IPS-NIHi7 (cell line): ENCODE measurements at regions not wholly inside any gene's neighbourhood (a gene's known extent, or its start where the extent isn't known, plus 50 kb on each side); places are given as distances from the start of the nearest gene placed in this dataset.

Experiments
- DNase-seq: peaks from one replicate; pipeline ENCODE4 v3.0.0; 2012; ENCODE audit warnings: mixed read lengths; ENCODE audit errors: extremely low spot score

DNA sequence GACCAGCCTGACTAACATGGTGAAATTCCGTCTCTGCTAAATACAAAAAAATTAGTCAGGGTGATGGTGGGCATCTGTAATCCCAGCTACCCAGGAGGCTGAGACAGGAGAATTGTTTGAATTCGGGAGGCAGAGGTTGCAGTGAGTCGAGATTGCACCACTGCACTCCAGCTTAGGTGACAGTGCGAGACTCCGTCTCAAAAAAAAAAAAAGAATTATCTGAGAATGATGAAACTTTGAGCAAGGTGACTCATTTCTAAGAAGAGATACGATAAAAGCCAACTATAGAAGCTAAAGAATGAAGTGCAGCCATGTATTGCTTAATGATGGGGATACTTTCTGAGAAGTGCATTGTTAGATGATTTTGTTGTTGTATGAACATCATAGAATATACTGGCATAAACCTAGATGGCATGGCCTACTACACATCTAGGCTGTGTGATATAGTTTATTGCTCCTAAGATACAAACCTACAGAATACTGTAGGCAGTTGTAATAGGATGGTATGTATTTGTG lies 64.7 kb downstream of the SNRPE start:
- DNase-seq = no peak

DNA sequence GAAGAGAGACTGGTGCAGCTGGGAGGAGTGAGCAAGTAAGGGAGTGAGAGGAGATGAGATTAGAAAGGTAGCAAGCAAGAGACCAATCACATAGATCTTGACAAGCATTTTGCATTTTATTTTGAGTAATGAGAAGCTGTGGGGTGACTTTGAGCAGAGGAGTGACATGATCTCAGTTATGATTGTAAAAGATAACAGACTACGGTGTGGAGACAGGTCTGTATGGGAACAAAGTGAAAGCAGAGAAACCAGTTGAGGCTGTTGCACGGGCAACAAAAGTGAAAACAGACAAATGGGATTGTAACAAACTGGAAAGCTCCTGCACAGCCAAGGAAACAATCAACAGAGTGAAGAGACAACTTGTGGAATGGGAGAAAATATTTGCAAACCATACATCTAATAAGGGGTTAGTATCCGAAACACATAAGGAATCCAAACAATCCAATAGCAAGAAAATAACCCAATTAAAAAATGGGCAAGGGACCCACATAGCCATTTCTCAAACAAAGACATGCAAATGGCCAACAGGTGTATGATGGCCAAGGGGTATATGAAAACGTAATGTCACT lies 68.4 kb downstream of the SNRPE start:
- no peak for DNase-seq

DNA sequence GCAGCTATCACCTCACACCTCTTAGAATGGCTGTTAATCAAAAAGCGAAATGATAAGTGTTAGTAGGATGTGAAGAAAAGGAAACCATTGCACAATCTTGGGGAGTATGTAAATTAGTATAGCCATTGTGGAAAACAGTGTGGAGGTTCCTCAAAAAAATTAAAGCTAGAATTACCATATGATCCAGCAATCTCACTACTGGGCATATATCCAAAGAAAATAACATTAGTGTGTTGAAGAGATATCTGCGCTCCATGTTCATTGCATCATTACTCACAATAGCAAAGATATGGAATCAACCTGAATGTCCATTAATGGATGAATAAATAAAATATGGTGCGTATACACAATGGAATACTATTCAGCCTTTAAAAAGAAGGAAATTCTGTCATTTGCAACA lies 68.9 kb downstream of the SNRPE start:
- no peak for DNase-seq

GRCh38 chr1:203931953-203932352 lies 70.6 kb downstream of the SNRPE start:
- DNase-seq = no peak

GRCh38 chr1:203932556-203932955 lies 71.2 kb downstream of the SNRPE start:
- DNase-seq = no peak

GRCh38 chr1:203934027-203934426 lies 72.6 kb downstream of the SNRPE start:
- no peak for DNase-seq

- no peak for DNase-seq
Observed at GRCh38 chr1:203934651-203935050, 73.3 kb downstream of the SNRPE start.

DNA sequence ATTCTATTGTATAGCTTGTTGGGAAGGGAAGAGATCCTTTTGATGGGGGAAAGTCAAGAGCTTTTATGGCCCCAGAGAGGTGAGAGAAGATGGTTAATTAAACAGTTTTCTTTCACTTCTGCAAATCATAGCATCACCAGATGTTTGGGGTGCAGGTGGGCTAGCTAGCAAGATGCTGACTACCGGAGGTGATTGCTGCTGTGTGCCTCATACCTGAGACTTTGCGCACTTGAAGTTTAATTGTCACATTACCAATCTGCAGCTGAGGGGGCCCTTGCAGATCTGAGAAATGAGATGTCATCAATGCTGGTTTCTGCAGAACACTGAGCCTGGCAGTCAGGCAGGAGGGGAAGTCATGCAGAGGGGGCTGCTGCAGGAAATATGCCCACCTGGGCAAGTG lies 73.9 kb downstream of the SNRPE start:
- no peak for DNase-seq

- DNase-seq = no peak
Observed at GRCh38 chr1:203937678-203938330, 76.4 kb downstream of the SNRPE start.

- DNase-seq = no peak
Observed at GRCh38 chr1:203944651-203945404, 83.4 kb downstream of the SNRPE start.

DNA sequence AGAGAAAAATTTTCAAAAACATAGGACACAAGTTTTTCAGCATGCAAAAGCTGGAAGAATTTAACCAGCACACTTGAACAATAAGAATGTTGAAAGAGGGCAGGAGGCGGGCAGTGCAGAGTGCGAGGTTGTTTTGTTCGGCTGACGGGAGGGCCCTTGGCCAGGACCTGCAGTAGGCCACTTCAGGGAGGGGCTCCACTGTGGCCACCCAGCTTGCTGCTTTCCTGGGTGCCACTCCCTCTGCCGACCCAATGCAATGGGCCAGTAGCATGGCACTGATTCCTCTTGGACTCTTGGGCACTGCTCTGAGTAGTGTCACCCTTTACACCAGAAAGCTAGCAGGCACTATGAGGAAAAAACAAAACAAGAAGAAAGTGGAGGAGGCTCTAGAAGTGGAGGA lies 92.9 kb downstream of the SNRPE start:
- DNase-seq = no peak

DNA sequence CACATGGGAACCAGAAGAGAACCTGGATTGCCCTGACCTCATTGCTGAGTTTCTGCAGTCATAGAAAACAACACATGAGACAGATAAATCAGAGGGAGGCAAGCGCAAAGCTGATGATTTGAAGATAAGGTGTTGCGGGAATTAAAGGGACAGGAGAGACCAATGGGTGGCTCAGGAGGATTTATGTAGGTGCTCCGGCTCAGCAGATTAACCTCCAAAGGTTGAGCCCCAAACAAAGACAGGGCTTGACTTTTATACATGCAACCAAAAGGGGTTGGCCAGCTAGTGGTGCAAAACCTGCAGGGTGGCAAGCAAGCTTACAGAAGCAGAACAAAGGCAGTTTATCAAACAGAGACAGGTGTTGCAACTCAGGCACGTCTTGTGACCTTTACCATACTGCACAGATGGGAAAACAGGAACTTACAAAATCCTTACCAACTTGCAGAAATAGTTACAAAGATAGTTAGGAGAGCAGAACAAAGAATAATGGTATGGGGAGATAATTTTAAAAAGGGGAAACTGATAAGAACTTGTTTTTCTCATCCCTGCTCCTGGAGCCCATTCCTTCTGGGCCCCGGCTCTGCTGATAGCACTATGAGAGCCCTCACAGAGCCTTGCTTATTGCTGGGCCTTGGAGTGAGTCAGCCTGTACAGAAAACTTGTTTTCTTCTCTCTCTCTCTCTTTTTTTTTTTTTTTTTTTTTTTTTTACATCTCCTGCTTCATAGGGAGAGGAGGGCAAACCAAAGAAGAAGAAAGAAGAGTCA lies 93.6 kb downstream of the SNRPE start:
- no peak for DNase-seq

GRCh38 chr1:203968761-203969160 lies 104.2 kb upstream of the SOX13 start:
- DNase-seq = no peak

DNA sequence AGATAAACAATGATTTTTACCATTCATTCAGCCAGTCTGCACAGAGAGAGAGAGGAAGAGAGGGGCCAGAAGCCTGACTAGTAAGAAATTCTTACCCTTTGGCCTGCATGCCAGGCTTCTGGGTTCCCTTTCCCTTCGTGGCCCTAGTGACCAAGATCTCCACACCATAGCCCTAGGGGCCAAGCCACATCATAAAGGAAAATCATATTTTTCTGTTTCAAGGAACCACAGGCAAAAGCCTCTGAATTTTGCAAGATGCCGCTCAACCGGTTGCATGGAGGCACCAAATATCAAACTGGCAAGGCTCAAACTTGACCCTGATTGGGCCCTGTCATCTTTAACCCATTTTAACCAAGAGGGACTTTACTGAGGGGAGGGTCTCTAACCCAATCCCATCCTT lies 103.1 kb upstream of the SOX13 start:
- no peak for DNase-seq

DNA sequence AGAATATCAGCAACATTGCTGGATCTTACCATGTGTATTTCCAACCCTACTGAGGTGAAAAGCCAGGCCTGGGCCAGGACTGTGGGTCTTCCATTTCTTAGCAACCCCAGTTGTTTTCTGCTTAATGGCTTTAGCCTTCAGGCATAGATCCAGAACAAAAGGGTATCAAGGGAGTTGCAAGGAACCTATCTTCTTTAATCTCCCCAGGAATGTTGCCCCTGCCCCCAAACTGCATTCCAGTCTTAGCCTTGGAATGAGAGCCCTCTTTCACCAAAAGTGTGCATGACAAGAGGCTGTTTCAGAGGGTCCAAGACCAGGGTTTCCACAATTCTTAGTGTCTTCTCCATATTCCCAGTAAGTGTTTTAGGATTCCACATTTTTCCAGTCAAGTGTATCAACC lies 87.9 kb upstream of the SOX13 start:
- peak; percentile 80 for DNase-seq

DNA sequence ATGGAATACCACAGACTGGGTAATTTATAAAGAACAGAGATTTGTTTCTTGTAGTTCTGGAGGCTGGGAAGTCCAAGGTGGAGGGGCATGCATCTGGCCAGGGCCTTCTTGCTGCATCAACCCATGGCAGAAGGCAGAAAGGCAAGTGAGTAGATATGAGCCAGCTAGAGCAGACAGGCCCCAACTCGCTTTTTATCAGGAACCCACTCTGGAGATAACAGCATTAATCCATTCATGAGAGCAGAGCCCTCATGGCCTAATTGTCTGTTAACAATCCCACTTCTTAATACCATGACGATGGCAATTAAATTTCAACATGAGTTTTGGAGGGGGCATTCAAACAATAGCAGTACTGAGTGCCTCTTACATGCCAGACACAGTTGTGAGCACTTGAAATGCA lies 87.2 kb upstream of the SOX13 start:
- no peak for DNase-seq

- no peak for DNase-seq
Observed at GRCh38 chr1:203986887-203987461, 85.9 kb upstream of the SOX13 start.

- no peak for DNase-seq
Observed at GRCh38 chr1:203990118-203990517, 82.8 kb upstream of the SOX13 start.

- no peak for DNase-seq
Observed at GRCh38 chr1:203992440-203992839, 80.5 kb upstream of the SOX13 start.

GRCh38 chr1:203993256-203993655 lies 79.7 kb upstream of the SOX13 start:
- no peak for DNase-seq

DNA sequence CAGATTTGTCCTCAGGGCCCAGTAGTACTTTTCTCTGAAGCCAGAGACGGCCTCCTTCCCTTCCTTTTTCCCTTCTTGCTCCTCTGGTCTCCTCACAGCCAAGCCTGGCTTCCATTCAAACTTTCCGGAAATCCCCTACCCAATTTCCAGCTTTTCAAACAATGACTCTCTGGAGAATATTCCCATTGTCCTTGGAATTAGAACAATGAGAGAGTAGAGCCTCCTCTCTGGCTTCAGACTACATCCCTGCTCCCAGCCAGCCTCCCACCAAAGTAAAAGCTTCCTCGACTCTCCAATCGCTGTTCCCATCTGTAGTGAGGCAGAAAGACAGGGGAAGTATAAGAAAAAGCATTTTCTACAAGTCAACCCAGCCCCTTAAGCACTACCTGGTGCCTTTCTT lies 77.7 kb upstream of the SOX13 start:
- no peak for DNase-seq

- DNase-seq = peak; percentile 82
Observed at GRCh38 chr1:203996126-203996525, 76.8 kb upstream of the SOX13 start.
